HG02678 (cell line): ENCODE measurements at regions not wholly inside any gene's neighbourhood (a gene's known extent, or its start where the extent isn't known, plus 50 kb on each side); places are given as distances from the start of the nearest gene placed in this dataset.

ENCODE experiments used
- ATAC-seq: cut with Tn5 transposase; IDR thresholded peaks from one replicate; pipeline ENCODE4 v1.9.1; 2021; ENCODE audit warnings: mild to moderate bottlenecking, moderate library complexity; ENCODE audit not compliant: unreplicated experiment

- ATAC-seq: no peak
Observed at GRCh38 chr10:44806950-44807349, 104.2 kb upstream of the TMEM72 start.

GRCh38 chr10:44807451-44807850, 103.7 kb upstream of the TMEM72 start:
- ATAC-seq: no peak

- ATAC-seq: no peak
Observed at GRCh38 chr10:44809647-44810046, 101.5 kb upstream of the TMEM72 start.

- ATAC-seq: no peak
Observed at GRCh38 chr10:44811072-44811471, 100.1 kb upstream of the TMEM72 start.

- no peak for ATAC-seq
Observed at GRCh38 chr10:44813201-44813600, 97.9 kb upstream of the TMEM72 start.

DNA sequence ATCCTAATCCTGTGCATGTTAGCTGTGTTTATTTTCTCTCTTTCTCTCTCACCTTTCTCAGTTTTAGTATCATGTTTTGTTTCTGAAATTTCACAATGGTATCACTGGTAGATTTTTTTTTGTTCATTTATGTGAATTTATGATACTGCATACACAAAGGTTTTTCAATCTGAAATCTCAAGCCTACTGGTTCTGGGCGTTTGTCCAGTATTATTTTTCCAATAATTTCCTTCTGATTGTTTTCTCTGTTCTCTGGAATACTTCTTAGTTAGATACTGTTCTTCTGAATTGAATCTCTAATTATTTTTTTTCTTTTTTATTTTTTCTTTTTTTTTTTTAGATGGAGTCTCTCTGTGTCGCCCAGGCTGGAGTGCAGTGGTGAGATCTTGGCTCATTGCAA, 96.2 kb upstream of the TMEM72 start:
- ATAC-seq: no peak

DNA sequence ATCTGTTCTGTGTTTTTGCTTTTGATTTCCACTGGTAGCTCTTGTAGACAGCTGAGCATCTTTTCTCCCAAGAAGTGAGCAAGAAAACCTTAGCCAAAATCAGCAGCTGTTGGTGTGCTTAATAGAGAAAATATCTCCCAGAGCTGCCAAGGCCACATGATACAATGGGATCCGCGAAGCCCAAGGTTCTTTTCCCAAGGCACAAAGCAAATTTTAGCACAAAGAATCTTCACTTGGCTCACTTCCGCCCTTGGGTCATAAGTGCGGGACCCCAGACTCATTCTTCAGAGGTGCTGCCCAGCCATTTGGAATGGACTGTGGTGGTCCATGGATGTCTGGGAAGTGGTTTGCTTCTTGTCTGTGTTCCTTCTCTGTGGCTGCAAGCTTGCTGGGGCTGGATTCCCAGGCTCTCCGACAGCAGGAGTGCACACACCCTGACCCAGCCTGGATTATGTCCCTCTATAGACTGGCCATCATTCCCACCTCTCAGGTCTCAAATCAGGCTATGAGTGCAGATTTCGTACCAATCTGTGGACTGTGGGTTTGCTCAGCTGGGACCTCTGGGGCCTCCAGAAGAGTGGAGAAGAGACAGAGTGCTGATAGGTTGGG, 93.0 kb upstream of the TMEM72 start:
- no peak for ATAC-seq

GRCh38 chr10:44818701-44819127, 92.4 kb upstream of the TMEM72 start:
- ATAC-seq: no peak

- no peak for ATAC-seq
Observed at GRCh38 chr10:44820094-44820493, 91.0 kb upstream of the TMEM72 start.

DNA sequence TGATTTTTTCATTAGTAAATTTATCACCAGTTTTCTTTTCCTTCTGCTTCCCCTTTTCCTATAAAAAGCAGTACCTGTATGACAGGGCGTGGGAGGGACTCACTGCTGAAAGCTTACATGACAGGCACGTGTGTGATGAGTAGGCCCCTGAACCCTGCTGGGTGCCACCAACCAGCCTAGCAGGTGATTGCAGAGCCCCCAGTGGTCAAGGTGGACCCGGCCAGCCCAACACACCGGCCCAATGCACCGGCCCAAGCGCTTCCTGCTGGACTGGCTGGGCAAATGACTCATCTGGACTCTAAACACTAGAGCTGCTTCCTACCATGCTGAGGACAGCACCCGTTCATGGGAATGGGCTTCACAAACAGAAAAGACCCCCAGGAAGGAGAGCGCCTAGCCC, 89.8 kb upstream of the TMEM72 start:
- no peak for ATAC-seq

- no peak for ATAC-seq
Observed at GRCh38 chr10:44822349-44822748, 88.8 kb upstream of the TMEM72 start.

DNA sequence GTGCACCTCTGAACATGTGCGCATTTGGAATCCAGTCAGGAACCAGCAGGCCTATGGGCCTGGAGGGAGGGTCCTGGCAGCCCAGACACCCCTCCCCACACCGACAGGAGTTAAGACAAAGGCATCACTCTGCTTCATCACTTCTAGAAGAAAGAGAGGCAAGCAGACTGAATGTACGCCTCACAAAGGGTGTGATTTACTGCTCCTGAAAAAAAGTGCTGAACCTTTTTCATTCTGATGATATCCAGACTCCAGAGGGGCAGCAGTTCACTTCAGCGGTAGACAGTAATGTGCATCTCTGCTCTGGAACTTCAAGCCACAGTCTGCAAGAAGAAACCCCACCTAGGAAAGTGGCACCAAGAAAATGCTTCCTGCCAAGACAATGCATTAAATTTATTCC, 88.2 kb upstream of the TMEM72 start:
- ATAC-seq: no peak

- no peak for ATAC-seq
Observed at GRCh38 chr10:44824607-44825006, 86.5 kb upstream of the TMEM72 start.

GRCh38 chr10:44827431-44828006, 83.6 kb upstream of the TMEM72 start:
- ATAC-seq: no peak

DNA sequence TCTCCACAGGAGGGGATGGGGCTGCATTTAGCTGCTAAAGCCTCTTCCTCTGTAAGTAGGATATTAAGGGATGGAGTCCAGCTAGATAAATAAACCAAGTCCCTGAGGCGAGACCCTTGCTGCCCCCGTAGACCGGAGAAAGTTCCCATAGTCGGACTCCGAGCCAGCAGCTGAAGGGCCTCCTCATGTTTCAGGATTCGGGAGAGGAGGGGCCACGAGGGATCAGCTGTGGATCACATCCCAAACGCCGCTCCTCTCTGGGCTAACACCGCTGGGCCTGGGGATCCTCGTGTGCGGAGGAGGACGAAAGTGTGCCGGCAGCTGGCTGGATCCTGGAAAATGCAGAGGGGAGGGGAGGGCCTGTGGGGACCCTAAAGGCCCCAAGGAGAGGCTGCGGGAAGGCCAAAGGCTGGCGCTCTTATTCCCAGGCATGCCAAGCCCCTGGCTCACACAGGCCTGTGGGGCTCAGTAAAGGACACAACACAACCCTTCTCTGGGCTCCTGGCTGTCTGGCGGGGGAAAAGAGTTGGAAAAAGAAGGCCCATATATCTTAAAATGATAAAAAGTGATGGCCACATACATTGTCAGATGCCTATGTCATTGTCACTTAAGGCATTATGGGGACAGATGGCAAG, 82.5 kb upstream of the TMEM72 start:
- ATAC-seq: no peak

GRCh38 chr10:44829426-44829825, 81.7 kb upstream of the TMEM72 start:
- ATAC-seq: no peak

DNA sequence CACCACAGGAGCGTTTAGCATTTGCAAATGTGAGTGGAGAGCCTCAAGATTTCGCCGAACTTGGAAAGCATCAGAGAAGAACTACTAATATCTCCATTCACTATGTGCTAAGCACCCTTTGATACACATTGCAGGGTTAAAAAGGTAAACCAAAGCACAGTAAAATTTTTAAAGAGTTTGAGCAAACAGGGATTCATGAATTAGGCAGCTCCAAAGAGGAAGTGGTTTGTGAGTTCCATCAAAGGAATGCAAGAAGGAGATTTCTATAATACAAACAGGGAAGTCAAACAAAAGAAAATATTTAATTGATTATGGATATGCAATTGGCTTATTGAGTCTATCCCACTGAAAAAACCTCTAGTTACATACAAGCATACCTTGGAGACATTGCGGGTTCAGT, 81.1 kb upstream of the TMEM72 start:
- ATAC-seq: no peak

GRCh38 chr10:44831581-44831980, 79.6 kb upstream of the TMEM72 start:
- no peak for ATAC-seq

DNA sequence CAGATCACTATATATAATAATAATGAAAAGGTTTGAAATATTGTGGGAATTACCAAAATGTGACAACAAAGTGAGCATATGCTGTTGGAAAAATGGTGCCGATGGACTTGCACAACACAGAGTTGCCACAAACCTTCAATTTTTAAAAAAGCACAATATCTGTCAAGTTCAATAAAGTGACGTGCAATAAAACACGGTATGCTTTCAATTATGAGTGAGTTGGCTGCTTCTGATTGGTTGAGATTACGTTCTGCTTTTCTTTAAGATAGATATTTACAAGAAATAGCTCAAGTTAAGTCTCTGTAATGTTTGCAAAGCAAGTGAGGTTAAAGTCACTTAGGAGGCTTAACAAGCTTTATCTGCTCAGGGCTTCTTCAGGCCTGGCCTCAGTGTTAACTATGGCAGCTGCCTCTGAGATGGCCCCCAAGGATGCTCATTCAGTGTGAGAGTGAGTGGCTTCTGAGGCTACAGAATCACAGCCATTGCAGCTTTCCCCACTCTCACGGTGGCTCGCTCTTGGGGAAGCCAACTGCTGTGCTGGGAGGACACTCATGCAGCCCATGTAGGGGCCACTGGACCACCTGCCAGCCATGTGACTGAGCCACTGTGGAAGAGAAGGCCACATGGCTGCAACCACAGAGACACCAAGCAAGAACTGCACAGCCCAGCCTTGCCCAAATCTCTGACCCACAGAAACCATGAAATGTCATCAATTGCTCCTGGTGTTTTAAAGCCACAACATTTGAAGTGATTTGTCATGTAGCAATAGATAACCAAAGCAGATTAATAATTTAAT, 78.3 kb upstream of the TMEM72 start:
- no peak for ATAC-seq

GRCh38 chr10:44834131-44834530, 77.0 kb upstream of the TMEM72 start:
- ATAC-seq: no peak

DNA sequence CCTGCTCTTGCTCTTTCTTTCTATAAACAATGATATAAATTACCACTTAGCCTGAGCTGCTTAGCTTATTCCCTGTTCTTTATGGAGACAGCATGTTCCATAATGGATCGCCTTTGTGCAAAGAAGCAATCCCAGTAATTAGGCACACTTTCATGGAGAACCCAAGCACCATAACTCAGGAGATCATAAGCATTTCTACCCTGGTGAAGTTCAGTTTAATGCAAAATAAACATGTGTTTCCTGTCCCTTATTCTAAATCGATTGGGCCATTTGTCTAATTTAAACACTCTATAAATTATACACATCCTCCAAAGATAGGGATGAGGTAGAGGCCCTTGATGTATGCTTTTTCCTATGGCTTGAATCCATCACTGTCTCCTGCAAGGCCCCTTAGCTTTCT, 75.8 kb upstream of the TMEM72 start:
- no peak for ATAC-seq

- no peak for ATAC-seq
Observed at GRCh38 chr10:44843484-44843883, 67.7 kb upstream of the TMEM72 start.
